Testis (tissue), 2 donors: ENCODE measurements at regions not wholly inside any gene's neighbourhood (a gene's known extent, or its start where the extent isn't known, plus 50 kb on each side); places are given as distances from the start of the nearest gene placed in this dataset.
"Not testable (repeated sequence)": the region's sequence is repeated elsewhere in the genome, so short reads cannot be mapped to it uniquely, and the experiment has no call there.

ENCODE experiments used
- DNase-seq: peaks from one replicate; pipeline ENCODE4 v3.0.0-alpha.2; 2019
- H3K27ac ChIP-seq, 2 donors: fragments of 200-600 bp; sonication (generic); one replicate each; pipeline ENCODE4 v1.5.1; 2019
- H3K27me3 ChIP-seq: fragments of 200-600 bp; sonication (generic); one replicate; pipeline ENCODE4 v1.5.1; 2019
- H3K36me3 ChIP-seq: fragments of 200-600 bp; sonication (generic); one replicate; pipeline ENCODE4 v1.5.1; 2017; ENCODE audit warnings: low read depth; ENCODE audit errors: missing control alignments
- H3K4me1 ChIP-seq: fragments of 200-600 bp; sonication (generic); one replicate; pipeline ENCODE4 v1.5.1; 2019
- H3K4me3 ChIP-seq, 2 donors: fragments of 200-600 bp; sonication (generic); one replicate each; pipeline ENCODE4 v1.5.1; 2017 to 2019
- H3K9me3 ChIP-seq: fragments of 200-600 bp; sonication (generic); one replicate; pipeline ENCODE4 v1.5.1; 2017
- CTCF ChIP-seq, 3 experiments: fragments of 450-650 bp in 2 of 3; fragments of 200-600 bp in 1 of 3; sonication (generic) in 1 of 3; IDR thresholded peaks; one replicate each; pipeline ENCODE4 v1.5.1; 2016 to 2019; ENCODE audit warnings: antibody characterized with exemption in 3 of 3, mild to moderate bottlenecking in 2 of 3, moderate library complexity in 1 of 3
- POLR2A ChIP-seq: fragments of 450-650 bp; IDR thresholded peaks from one replicate; pipeline ENCODE4 v1.6.1; 2017; ENCODE audit warnings: antibody characterized with exemption, mild to moderate bottlenecking, moderate library complexity
- WGBS, 2 donors: methylation state at CpG; one replicate each; pipeline ENCODE4 v1.1.5; 2018; 5-methylcytosine and 5-hydroxymethylcytosine counted together
- intact Hi-C: fragments of 100-400 bp; cut with DNase I; formaldehyde crosslinking; loops from one replicate; pipeline ENCODE4 v1.15.1; 2023; ENCODE audit warnings: low total_unique reads

- 79 to 83% methylated on average over 3 of the region's 3 CpGs for WGBS, 2 donors
- no peak overlapping the region for H3K4me3 ChIP-seq
- TF ChIP-seq CTCF (IDR thresholded peaks at IDR 0.05) = no peak
- TF ChIP-seq POLR2A = no peak
- DNase-seq = no peak
- no peaks in the 10 kb centered on the region for H3K36me3 ChIP-seq
- no peaks in the 10 kb centered on the region for H3K27me3 ChIP-seq
- intact Hi-C loops = no loop called here
- H3K4me1 ChIP-seq = no peaks in the 10 kb centered on the region
- H3K9me3 ChIP-seq = no peaks in the 10 kb centered on the region
- no peak overlapping the region for H3K27ac ChIP-seq
Observed at GRCh38 chr14:43671716-43672485, 835.2 kb downstream of the FSCB start.

GRCh38 chr14:43669355-43669754, 837.7 kb downstream of the FSCB start:
- intact Hi-C loops = no loop called here

GRCh38 chr14:43665570-43666267, 841.4 kb downstream of the FSCB start:
- Histone ChIP-seq H3K4me3 (no peak overlapping the region), H3K27ac (no peak overlapping the region), H3K4me1 (no peaks in the 10 kb centered on the region), H3K27me3 (no peaks in the 10 kb centered on the region), H3K9me3 (no peaks in the 10 kb centered on the region), H3K36me3 (no peaks in the 10 kb centered on the region)
- DNase-seq = no peak
- no peak for TF ChIP-seq POLR2A
- no peak for TF ChIP-seq CTCF (IDR thresholded peaks at IDR 0.05)
- intact Hi-C loops = no loop called here
- WGBS, 2 donors = 86 to 88% methylated on average over 1 to 9 of the region's 9 CpGs

More at GRCh38 chr14:43669355-43669754, 837.7 kb downstream of the FSCB start:
- TF ChIP-seq POLR2A = no peak
- no peak for TF ChIP-seq CTCF (IDR thresholded peaks at IDR 0.05)
- WGBS, 2 donors = 85 to 90% methylated on average over 1 of the region's 1 CpG
- Histone ChIP-seq H3K27me3 (no peaks in the 10 kb centered on the region), H3K36me3 (no peaks in the 10 kb centered on the region), H3K4me3 (no peak overlapping the region), H3K9me3 (no peaks in the 10 kb centered on the region), H3K4me1 (no peaks in the 10 kb centered on the region), H3K27ac (no peak overlapping the region)
- DNase-seq = no peak

- H3K4me1 ChIP-seq, H3K27me3 ChIP-seq, H3K4me3 ChIP-seq, H3K9me3 ChIP-seq, DNase-seq, intact Hi-C loops, H3K27ac ChIP-seq, H3K36me3 ChIP-seq: not testable (repeated sequence)
- WGBS, 2 donors = 84 to 89% methylated on average over 2 of the region's 2 CpGs
Observed at GRCh38 chr14:43655194-43655593, 851.9 kb downstream of the FSCB start.

- intact Hi-C loops = no loop called here
- no peaks in the 10 kb centered on the region for H3K9me3 ChIP-seq
- WGBS, 2 donors = 88 to 94% methylated on average over 1 of the region's 1 CpG
- no peaks in the 10 kb centered on the region for H3K4me1 ChIP-seq
- TF ChIP-seq CTCF (IDR thresholded peaks at IDR 0.05) = no peak
- TF ChIP-seq POLR2A = no peak
- no peak for DNase-seq
- H3K27ac ChIP-seq = no peak overlapping the region
- no peaks in the 10 kb centered on the region for H3K36me3 ChIP-seq
- H3K27me3 ChIP-seq = no peaks in the 10 kb centered on the region
- no peak overlapping the region for H3K4me3 ChIP-seq
Observed at GRCh38 chr14:43651896-43652295, 855.2 kb downstream of the FSCB start.
